H1 (cell line): ENCODE measurements at regions not wholly inside any gene's neighbourhood (a gene's known extent, or its start where the extent isn't known, plus 50 kb on each side); places are given as distances from the start of the nearest gene placed in this dataset.

ENCODE experiments used
- CTCF ChIA-PET: fragments of 300-600 bp; sonication (Branson Sonifier 250); formaldehyde crosslinking; loops from one replicate; lab custom pipeline; 2021; ENCODE audit not compliant: partially characterized antibody; lab: Charles Lee
- POLR2A ChIA-PET: fragments of 300-600 bp; sonication (Branson Sonifier 250); formaldehyde crosslinking; loops from one replicate; lab custom pipeline; 2021; ENCODE audit warnings: inconsistent platforms; ENCODE audit not compliant: partially characterized antibody; lab: Charles Lee
- DNase-seq, 2 experiments: peaks; one replicate each; pipeline versions ENCODE4 v3.0.0 to v3.0.0-alpha.2; 2010 to 2022; ENCODE audit warnings: low spot score in 2 of 2, low read depth in 1 of 2, mixed read lengths in 1 of 2
- FAIRE-seq: peaks from 2 replicates; lab custom pipeline; 2011; peaks lifted over from hg19 to GRCh38; lab: Jason Lieb, UNC
- H2AFZ ChIP-seq: 2 replicates; pipeline ENCODE4 v1.8.1; 2012; ENCODE audit warnings: low read length, inconsistent platforms
- H2AK5ac ChIP-seq: 2 replicates; pipeline ENCODE4 v1.6.1; 2013; ENCODE audit warnings: low read depth, low read length
- H2BK120ac ChIP-seq: replicated peaks from 2 replicates; pipeline ENCODE3; 2013; ENCODE audit warnings: low read depth, low read length, inconsistent platforms
- H2BK12ac ChIP-seq: 2 replicates; pipeline ENCODE4 v1.6.1; 2013; ENCODE audit warnings: low read depth, low read length
- H2BK15ac ChIP-seq: 2 replicates; pipeline ENCODE4 v1.6.1; 2013; ENCODE audit warnings: low read length
- H2BK20ac ChIP-seq: 2 replicates; pipeline ENCODE4 v1.6.1; 2013; ENCODE audit warnings: low read length
- H2BK5ac ChIP-seq: 2 replicates; pipeline ENCODE4 v1.6.1; 2013; ENCODE audit warnings: low read depth, low read length
- H3K14ac ChIP-seq: 2 replicates; pipeline ENCODE4 v1.6.1; 2013; ENCODE audit warnings: inconsistent platforms; ENCODE audit not compliant: insufficient read length
- H3K18ac ChIP-seq: 2 replicates; pipeline ENCODE4 v1.6.1; 2013; ENCODE audit warnings: low read length; ENCODE audit errors: extremely low read depth
- H3K23ac ChIP-seq: 2 replicates; pipeline ENCODE4 v1.6.1; 2013; ENCODE audit warnings: inconsistent platforms; ENCODE audit not compliant: insufficient read length
- H3K23me2 ChIP-seq: 2 replicates; pipeline ENCODE4 v1.6.1; 2013; ENCODE audit warnings: low read depth, low read length
- H3K27ac ChIP-seq: 2 replicates; pipeline ENCODE4 v1.6.1; 2011; ENCODE audit warnings: low read depth, low read length, inconsistent platforms
- H3K27me3 ChIP-seq, 4 experiments: replicated peaks in 1 of 4; 1 replicate in 1 of 4; 2 replicates in 3 of 4; pipeline versions ENCODE4 v1.6.1 to v1.8.1; 2011 to 2013; ENCODE audit warnings: low read length in 3 of 4, mild to moderate bottlenecking in 3 of 4, inconsistent platforms in 2 of 4, mixed read lengths in 2 of 4, moderate library complexity in 1 of 4; ENCODE audit not compliant: control insufficient read depth in 3 of 4, insufficient read depth in 3 of 4; ENCODE audit errors: extremely low read depth in 1 of 4
- H3K36me3 ChIP-seq, 4 experiments: 2 replicates each; pipeline versions ENCODE4 v1.6.1 to v1.8.1; 2011 to 2013; ENCODE audit warnings: mild to moderate bottlenecking in 4 of 4, low read length in 3 of 4, moderate library complexity in 2 of 4, control low read depth in 1 of 4, inconsistent platforms in 1 of 4; ENCODE audit not compliant: insufficient read depth in 4 of 4, control insufficient read depth in 2 of 4
- H3K4ac ChIP-seq: replicated peaks from 2 replicates; pipeline ENCODE3; 2013; ENCODE audit warnings: low read length, low read depth, mixed read lengths, inconsistent platforms; ENCODE audit not compliant: insufficient read length
- H3K4me1 ChIP-seq, 4 experiments: replicated peaks in 1 of 4; 1 replicate in 1 of 4; 2 replicates in 3 of 4; pipeline versions ENCODE4 v1.6.1 to v1.8.1; 2011 to 2013; ENCODE audit warnings: low read length in 3 of 4, inconsistent platforms in 2 of 4, mixed read lengths in 1 of 4; ENCODE audit not compliant: insufficient read depth in 4 of 4, control insufficient read depth in 3 of 4
- H3K4me2 ChIP-seq, 2 experiments: 2 replicates each; pipeline versions ENCODE4 v1.6.1 to v1.8.1; 2011 to 2013; ENCODE audit warnings: low read depth in 2 of 2, low read length in 2 of 2, control low read depth in 1 of 2, inconsistent platforms in 1 of 2, mild to moderate bottlenecking in 1 of 2; ENCODE audit not compliant: insufficient read depth in 1 of 2
- H3K4me3 ChIP-seq, 4 experiments: fragments of 200-600, 300-600 bp in 1 of 4; sonication (generic), shearing (Covaris generic), sonication (Bioruptor Twin) in 1 of 4; 2 replicates each; pipeline versions ENCODE4 v1.5.1 to v1.8.1; 2011 to 2016; ENCODE audit warnings: low read length in 4 of 4, low read depth in 3 of 4, control low read depth in 2 of 4, inconsistent platforms in 2 of 4, mild to moderate bottlenecking in 2 of 4, mixed read lengths in 1 of 4, moderate library complexity in 1 of 4; ENCODE audit not compliant: insufficient read depth in 2 of 4; ENCODE audit errors: extremely low read depth in 1 of 4
- H3K56ac ChIP-seq: replicated peaks from 2 replicates; pipeline ENCODE3; 2013; ENCODE audit warnings: low read depth, mild to moderate bottlenecking, mixed read lengths, low read length, inconsistent platforms; ENCODE audit not compliant: insufficient read length
- H3K79me1 ChIP-seq: 2 replicates; pipeline ENCODE4 v1.6.1; 2013; ENCODE audit warnings: low read depth, low read length, control low read depth
- H3K79me2 ChIP-seq, 2 experiments: 2 replicates each; pipeline versions ENCODE4 v1.6.1 to v1.8.1; 2012 to 2013; ENCODE audit warnings: low read length in 2 of 2, mild to moderate bottlenecking in 2 of 2, inconsistent platforms in 1 of 2; ENCODE audit not compliant: insufficient read depth in 2 of 2, control insufficient read depth in 1 of 2
- H3K9ac ChIP-seq, 4 experiments: replicated peaks in 1 of 4; 1 replicate in 1 of 4; 2 replicates in 3 of 4; pipeline versions ENCODE4 v1.6.1 to v1.8.1; 2011 to 2013; ENCODE audit warnings: low read depth in 3 of 4, low read length in 3 of 4, control low read depth in 2 of 4, mild to moderate bottlenecking in 2 of 4, moderate library complexity in 2 of 4, inconsistent platforms in 1 of 4; ENCODE audit errors: extremely low read depth in 1 of 4
- H3K9me3 ChIP-seq, 2 experiments: 2 replicates each; pipeline versions ENCODE4 v1.6.1 to v1.8.1; 2012 to 2013; ENCODE audit warnings: mild to moderate bottlenecking in 2 of 2, moderate library complexity in 2 of 2, control low read depth in 1 of 2, inconsistent platforms in 1 of 2, low read depth in 1 of 2, low read length in 1 of 2, mixed read lengths in 1 of 2; ENCODE audit not compliant: insufficient read depth in 2 of 2
- H4K20me1 ChIP-seq, 2 experiments: replicated peaks in 1 of 2; 2 replicates each; pipeline versions ENCODE3 to v1.8.1; 2011 to 2013; ENCODE audit warnings: inconsistent platforms in 2 of 2, low read length in 2 of 2, mild to moderate bottlenecking in 1 of 2; ENCODE audit not compliant: insufficient read depth in 2 of 2, control insufficient read depth in 1 of 2
- H4K5ac ChIP-seq: 2 replicates; pipeline ENCODE4 v1.6.1; 2013; ENCODE audit warnings: low read length, low read depth, mixed read lengths, inconsistent platforms; ENCODE audit not compliant: insufficient read length
- H4K8ac ChIP-seq: 2 replicates; pipeline ENCODE4 v1.8.0; 2013; ENCODE audit warnings: mild to moderate bottlenecking, moderate library complexity, low read length, inconsistent platforms; ENCODE audit not compliant: insufficient read depth; ENCODE audit errors: extremely low read depth
- H4K91ac ChIP-seq: replicated peaks from 2 replicates; pipeline ENCODE3; 2013; ENCODE audit warnings: low read length, mixed read lengths, inconsistent platforms; ENCODE audit not compliant: insufficient read length
- BRCA1 ChIP-seq: IDR thresholded peaks from 2 replicates; pipeline ENCODE4 v1.6.1; 2012; ENCODE audit warnings: low read depth, low read length, improper control_type of control experiment
- EZH2 ChIP-seq: fragments of 200-600 bp; sonication (generic); IDR thresholded peaks from 2 replicates; pipeline ENCODE4 v1.7.1; 2012; ENCODE audit warnings: low read depth, mild to moderate bottlenecking, moderate library complexity, low read length, inconsistent platforms; ENCODE audit not compliant: severe bottlenecking
- SP4 ChIP-seq: IDR thresholded peaks from 2 replicates; pipeline ENCODE4 v1.6.1; 2012; ENCODE audit warnings: low read length, inconsistent platforms
- SUZ12 ChIP-seq: fragments of 200-600 bp; sonication (generic); IDR thresholded peaks from 2 replicates; pipeline ENCODE4 v1.6.1; 2012; ENCODE audit warnings: mild to moderate bottlenecking, inconsistent platforms, low read length, moderate library complexity, mixed read lengths
- TCF12 ChIP-seq: IDR thresholded peaks from 2 replicates; pipeline ENCODE4 v1.6.1; 2011; ENCODE audit warnings: low read depth, mild to moderate bottlenecking, low read length
- ZNF274 ChIP-seq: IDR thresholded peaks from 2 replicates; pipeline ENCODE4 v1.7.0; 2012; ENCODE audit warnings: low read length, borderline replicate concordance; ENCODE audit errors: extremely low read depth
- WGBS, 2 experiments: shearing (Covaris generic) in 1 of 2; methylation state at CpG; one replicate each; pipeline versions ENCODE4 v1.1.6 to v1.1.7; 2013 to 2015; ENCODE audit warnings: low lambda C conversion rate in 2 of 2, mixed read lengths in 2 of 2, inconsistent platforms in 1 of 2, low coverage in 1 of 2, missing lambda C conversion rate in 1 of 2; ENCODE audit not compliant: insufficient replicate concordance in 2 of 2, insufficient coverage in 1 of 2, insufficient read length in 1 of 2; ENCODE audit errors: extremely low coverage in 1 of 2, missing lambda C conversion rate in 1 of 2; 5-methylcytosine and 5-hydroxymethylcytosine counted together

DNA sequence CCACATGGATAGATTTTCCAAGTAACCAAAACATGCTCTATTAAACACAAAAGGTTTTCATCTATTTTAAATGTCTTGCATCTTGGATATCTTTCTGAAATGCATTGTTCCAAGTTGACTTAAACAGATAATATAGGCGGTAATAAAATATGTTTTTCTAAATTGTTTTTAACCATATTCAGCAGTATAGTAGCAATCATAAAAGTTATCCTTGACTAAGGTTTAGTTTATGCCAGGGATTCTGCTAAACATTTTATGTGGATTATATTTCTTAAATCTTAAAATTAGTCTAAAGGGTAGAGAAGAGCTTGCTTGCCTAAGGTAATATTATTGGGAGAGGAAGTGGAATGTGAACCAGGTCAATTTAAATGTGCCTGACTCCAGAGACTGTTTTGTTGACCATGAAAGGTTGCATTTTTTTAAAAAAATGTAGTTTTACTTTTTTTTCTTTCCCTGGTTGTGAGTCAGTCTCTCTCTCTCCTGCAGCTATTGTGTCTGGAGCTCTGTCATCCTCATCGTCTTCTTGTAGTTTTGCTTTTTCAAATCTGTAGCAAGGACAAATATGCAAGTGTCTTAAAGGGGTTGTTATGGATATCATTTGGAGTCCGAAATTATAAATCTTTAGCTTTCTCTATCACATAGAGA lies 309.1 kb upstream of the COL3A1 start:
- CTCF ChIA-PET, result interaction anchor here (0.9 kb wide), 1 partner anchor 9 kb away, joined by 3 read pairs; no protein-coding TSS in a partner anchor
- no peak for FAIRE-seq

More for the DNA sequence above, 309.1 kb upstream of the COL3A1 start:
- Histone ChIP-seq H3K23me2 (no peaks in the 10 kb centered on the region; the same call in 1 of the 2 replicates), H2BK15ac (no peak overlapping the region), H3K56ac (no peak overlapping the region), H3K4me1 (peaks cover 0 to 5% (median 0%) of the 10 kb centered on the region in 4 experiments; a peak in 2 of 7 replicates), H3K4ac (no peak overlapping the region), H3K79me1 (no peaks in the 10 kb centered on the region), H2BK5ac (no peak overlapping the region), H3K36me3 (no peaks in the 10 kb centered on the region), H2BK12ac (no peak overlapping the region), H4K8ac (no peak overlapping the region), H4K20me1 (no peaks in the 10 kb centered on the region), H3K14ac (no peak overlapping the region), H3K27ac (no peak overlapping the region), H2AK5ac (no peak overlapping the region), H2BK120ac (no peak overlapping the region), H3K4me2 (no peak overlapping the region), H2BK20ac (no peak overlapping the region), H3K79me2 (no peaks in the 10 kb centered on the region), H4K91ac (no peak overlapping the region), H3K27me3 (no peaks in the 10 kb centered on the region), H3K23ac (no peak overlapping the region), H3K9ac (no peak overlapping the region), H3K4me3 (no peak overlapping the region), H2AFZ (no peak overlapping the region)
- no peak for DNase-seq
- POLR2A ChIA-PET, result no interaction called here
- TF ChIP-seq SP4 (no peak), ZNF274 (no peak), TCF12 (no peak), BRCA1 (no peak), EZH2 (no peak), SUZ12 (no peak)
- TF ChIP-seq, all 59 proteins: peak for 0
- 75% methylated on average over 3 of the region's 3 CpGs; no CpG with 5 or more reads in 1 of the 2 experiments for WGBS, 2 experiments
- no peaks in the 10 kb centered on the region for H3K9me3 ChIP-seq
- no peak overlapping the region for H3K18ac ChIP-seq
- H4K5ac ChIP-seq, result no peak overlapping the region
